HG02610 (cell line): ENCODE measurements at regions not wholly inside any gene's neighbourhood (a gene's known extent, or its start where the extent isn't known, plus 50 kb on each side); places are given as distances from the start of the nearest gene placed in this dataset.
"Not testable (repeated sequence)": the region's sequence is repeated elsewhere in the genome, so short reads cannot be mapped to it uniquely, and the experiment has no call there.

Source experiments
- ATAC-seq: cut with Tn5 transposase; IDR thresholded peaks from one replicate; pipeline ENCODE4 v1.9.1; 2021; ENCODE audit warnings: mild to moderate bottlenecking, moderate library complexity; ENCODE audit not compliant: unreplicated experiment

DNA sequence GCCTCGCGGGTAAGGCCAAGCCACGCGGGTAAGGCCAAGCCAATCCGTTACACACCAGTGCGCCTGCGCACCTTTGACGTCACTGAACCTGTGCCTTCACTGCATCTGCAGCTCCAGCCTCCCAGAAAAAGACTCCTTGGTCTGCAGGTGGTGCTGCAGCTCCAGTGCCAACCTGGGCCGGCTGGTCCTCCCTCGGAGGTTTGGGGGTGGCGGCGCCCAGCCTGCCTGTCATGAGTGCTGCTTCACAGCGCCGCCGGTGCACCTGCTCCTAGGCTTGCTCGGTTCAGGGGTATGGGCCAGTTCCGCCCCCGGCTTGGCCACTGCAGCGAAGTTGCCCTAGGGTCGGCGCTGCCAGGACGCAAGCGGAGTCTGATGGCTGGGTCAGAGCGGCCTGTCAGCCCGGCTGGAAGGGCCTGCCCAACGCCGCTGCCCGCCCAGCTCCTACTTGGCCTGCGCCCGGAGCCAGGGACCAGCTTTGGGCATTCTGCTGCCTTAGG is 146.6 kb downstream of the USP22 start:
- ATAC-seq: no peak

DNA sequence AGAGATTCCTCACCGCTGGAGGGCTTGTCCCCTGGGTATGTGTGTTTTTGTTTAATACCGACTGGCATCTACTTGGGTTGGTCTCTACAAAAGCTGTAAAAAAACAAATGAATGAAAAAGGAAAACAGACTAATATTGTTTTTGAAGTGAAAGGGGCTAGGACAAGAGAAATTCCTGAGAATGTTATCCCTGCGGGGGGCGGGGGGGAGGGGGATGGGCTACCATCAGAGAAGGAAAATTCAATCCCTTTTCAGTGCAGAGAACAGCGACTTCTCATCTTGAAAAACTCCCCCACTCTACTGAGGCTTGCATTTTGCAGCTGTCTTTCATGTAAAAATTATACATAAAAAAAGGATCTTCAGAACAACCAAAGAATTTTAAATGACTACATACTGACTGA is 144.1 kb downstream of the USP22 start:
- not testable (repeated sequence) for ATAC-seq

DNA sequence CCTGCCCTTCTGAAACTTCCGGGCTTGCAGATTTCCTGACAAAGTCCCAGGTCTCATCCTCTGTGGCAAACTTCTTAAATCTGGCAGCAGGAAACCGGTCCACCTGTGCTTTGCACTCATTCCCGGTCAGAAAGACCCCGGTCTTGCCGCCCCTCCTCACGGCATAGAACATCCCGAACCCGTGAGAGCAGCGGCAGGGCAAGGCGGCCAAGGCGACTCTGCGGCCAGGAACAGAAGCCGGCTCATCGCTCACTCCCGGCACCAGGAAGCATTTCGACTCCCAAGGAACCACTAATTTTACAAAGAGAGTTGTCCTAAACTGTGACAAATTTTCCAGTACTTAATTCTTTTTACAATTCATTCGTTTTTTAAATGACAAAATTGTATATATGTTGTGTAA is 140.3 kb downstream of the USP22 start:
- ATAC-seq: not testable (repeated sequence)

DNA sequence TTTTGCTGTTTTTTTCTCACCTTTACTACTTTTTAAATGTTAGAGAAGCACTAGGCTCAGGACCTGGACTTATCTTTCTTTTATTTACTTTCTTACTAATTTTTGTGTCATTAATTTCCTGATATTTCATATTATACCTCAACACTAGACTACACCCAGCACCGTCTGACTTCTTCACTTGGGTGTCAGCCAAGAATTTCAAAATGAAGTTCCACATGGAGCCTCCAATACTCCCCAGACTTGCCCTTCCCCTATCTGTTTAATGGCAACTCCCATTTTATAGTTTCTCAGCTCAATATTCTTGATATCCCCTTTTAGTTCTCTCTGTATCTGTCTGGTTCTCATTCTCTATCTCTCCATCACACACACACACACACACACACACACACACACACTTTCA is 139.3 kb downstream of the USP22 start:
- ATAC-seq: not testable (repeated sequence)

DNA sequence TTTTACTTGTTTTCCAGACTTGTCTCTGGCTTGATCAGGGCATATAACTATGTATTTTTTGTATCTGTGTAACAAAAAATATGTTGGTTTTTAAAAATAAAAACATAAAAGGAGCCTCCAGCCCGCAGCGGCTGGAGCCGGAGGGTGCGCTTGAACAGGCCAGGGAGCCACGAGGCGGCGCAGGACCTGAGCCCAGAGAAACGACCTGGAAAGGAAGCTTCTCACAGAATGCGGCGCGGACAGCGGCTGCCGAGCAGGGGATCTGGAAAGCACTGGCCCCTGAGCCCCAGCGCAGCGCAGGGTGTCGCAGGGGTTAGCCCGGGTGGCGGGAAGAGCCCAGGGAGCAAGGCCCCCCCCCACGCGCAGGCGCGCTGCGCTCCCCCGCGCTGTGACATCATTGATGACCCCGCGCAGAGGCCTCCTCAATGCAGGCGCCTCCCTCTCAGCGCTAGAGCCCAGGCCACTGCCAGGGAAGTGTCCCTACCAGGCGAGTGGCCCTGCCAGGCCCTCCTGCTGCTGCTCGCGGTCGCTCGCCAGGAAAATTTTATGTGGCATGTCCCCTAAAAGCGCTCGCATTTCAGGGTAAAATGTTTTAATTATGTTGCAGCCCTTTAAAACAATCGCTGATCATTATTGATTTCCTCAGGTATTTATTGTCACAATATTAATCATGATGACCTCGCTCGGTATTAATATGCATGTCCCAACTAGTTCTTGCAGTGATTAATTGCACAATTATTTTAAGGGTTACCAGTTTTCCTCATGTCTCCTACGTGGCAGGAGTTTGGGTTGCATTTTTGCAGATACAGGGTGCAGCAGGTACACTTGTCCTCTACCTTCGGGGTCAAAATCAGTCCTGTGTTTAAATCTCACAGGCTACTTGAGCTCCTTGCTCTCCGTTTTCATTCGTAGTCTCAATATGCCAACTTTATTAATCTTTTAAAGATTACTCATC is 134.2 kb downstream of the USP22 start:
- ATAC-seq: peak; percentile 68

DNA sequence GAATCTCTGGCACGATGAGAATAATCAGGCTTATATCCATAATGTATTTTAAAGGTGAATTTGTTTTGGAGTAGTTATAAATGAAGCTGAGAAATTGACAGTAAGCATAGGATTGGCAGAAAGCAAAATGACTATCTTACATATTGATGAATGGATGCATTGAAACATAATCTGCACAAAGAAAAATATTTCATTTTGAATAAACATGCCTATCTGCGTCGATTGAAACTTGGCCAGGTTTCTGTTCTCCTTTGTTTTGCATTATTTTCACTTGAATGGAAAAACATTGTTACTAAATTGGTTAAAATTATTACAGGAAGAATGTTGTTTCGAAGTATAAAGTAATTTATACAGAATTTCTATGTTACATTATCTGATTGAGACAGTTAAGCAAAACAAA is 128.2 kb downstream of the USP22 start:
- ATAC-seq: no peak

DNA sequence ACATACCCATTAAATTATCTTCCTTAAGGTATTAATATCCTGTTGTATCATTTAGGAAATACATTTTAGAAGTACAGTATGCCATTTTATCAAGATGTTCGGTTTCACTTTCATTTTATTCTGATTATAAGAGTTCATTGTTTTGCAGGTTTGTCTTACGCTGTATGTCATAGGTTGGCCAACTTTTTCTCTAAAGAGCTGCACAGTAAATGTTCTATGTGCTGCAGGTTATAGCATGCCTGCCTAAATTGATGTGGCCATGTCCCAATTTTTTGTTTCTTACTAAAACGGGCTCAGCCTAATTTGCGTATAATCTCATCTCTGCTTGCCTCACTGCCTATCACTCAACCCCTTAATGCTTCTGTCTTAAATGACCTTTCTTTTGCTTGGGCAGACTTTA is 126.4 kb downstream of the USP22 start:
- ATAC-seq: no peak

DNA sequence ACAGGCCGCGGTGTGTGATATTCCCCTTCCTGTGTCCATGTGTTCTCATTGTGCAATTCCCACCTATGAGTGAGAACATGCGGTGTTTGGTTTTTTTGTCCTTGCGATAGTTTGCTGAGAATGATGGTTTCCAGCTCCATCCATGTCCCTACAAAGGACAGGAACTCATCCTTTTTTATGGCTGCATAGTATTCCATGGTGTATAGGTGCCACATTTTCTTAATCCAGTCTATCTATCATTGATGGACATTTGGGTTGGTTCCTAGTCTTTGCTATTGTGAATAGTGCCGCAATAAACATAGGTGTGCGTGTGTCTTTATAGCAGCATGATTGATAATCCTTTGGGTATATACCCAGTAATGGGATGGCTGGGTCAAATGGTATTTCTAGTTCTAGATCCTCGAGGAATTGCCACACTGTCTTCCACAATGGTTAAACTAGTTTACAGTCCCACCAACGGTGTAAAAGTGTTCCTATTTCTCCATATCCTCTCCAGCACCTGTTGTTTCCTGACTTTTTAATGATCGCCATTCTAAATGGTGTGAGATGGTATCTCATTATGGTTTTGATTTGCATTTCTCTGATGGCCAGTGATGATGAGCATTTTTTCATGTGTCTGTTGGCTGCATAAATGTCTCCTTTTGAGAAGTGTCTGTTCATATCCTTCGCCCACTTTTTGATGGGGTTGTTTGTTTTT is 125.1 kb downstream of the USP22 start:
- not testable (repeated sequence) for ATAC-seq

DNA sequence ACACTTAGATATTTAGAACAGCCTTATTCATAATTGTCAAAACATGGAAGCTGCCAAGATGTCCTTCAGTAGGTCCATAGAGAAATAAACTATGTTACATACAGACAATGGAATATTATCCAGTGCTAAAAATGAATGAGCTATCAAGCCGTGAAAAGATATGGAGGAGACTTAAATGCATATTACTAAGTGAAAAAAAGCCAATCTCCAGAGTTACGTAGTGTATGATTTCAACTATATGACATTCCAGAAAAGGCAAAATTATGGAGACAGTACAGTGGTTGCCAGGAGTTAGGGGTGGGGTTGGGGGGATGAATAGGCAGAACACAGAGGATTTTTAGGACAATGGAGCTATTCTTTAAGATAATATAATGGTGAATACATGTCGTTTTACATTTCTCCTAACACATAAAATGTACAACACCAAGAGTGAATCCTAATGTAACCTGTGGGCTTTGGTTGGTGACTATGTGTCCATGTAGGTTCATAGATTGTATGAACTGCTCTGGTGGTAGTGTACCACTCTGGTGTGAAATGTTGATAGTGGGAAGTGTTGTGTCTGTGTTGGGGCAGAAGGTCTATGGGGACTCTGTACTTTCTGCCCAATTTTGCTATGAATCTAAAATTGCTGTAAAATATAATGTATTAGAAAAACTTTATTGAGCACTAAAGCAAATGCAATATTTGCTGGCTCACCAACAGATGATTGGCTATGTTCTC is 122.6 kb downstream of the USP22 start:
- no peak for ATAC-seq

DNA sequence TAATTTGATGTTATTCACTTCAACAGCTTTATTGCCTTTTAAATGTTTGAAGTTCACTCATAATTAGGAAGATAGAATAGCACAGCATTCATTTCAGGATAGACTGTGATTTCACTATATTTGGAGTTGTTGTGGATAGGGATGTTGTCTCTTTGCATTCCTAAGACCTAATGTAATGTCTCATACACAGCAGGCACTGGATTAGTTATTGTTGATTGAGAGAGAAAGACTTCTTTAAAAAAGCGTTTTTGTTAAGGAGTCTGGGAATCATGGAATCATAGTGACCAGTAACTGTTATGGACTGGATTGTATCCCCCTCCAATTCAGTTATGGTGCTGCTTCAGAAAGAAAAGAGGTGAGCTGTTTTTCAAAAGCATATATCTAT is 122.0 kb downstream of the USP22 start:
- ATAC-seq: no peak

DNA sequence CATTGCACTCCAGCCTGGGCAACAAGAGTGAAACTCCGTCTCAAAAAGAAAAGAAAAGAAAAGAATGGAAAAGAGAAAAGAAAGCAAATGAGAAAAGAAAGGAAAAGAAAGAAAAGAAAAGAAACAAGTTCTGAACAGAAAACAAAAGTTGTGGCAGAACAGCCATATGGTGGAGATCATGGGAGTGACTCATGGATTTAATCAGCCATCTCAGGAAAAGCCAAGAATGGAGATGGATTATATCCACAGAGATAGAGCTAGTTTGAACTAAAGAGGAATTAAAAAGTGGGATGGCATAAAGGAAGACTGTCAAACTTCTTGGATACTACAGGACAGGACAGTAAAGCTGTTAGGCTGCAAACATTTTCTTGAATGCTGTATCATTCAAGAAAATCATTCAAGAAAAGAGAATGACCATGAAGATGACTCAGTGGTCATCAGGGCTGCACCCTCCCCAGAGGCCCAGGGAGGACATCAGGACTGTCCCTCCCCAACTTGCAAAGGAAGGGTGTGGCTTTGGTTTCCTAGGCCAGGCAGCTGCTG is 120.6 kb downstream of the USP22 start:
- ATAC-seq: no peak

DNA sequence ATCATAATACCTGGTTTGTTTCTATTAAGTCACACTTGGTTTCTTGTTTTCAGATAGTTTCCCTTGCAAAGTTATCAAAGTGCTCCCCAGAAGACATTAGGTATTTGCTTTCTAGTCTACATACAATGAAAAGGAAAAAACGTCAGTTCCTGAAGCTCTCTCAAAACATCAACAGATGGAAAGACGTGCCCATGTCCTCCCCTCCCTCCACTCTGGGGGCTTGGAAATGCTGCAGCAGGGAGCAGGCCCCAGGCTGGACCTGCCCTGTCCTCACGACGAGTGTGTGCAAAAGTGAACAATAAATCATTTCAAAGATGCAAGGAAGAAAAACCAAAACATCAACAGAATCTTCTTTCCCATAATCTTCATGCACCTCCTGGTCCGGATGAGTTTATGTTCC is 118.5 kb downstream of the USP22 start:
- no peak for ATAC-seq

DNA sequence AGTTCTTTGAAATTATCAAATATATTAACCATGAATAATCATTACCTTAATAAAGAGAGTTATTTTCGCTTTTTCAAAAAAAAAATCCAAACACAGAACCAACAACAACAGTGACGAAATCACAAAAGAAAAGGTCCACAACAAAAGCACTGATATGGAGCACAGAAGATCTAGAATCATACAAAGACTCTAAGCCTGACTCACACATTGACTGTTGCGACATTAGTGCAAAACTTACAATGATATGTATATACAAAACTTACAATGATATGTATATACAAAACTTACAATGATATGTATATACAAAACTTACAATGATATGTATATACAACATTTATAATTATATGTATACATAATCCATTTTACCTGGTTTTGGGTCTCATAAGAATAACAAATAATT is 117.7 kb downstream of the USP22 start:
- ATAC-seq: no peak

DNA sequence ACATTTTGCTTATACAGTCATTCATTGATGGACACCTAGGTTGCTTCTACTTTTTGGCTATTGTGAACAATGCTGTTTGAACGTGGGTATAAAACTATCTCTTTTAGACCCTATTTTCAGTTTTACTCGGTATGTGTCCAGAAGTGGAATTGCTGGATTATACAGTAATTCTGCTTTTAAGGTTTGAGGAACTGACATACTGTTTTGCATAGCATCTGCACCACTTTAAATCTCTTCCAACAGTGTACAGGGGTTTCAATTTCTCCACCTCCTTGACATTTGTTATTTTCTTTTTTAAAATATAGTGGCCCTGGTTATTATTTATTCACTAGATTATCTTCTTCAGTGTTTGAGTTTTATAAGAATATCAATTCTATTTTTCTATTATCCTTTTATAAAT is 116.9 kb downstream of the USP22 start:
- no peak for ATAC-seq

DNA sequence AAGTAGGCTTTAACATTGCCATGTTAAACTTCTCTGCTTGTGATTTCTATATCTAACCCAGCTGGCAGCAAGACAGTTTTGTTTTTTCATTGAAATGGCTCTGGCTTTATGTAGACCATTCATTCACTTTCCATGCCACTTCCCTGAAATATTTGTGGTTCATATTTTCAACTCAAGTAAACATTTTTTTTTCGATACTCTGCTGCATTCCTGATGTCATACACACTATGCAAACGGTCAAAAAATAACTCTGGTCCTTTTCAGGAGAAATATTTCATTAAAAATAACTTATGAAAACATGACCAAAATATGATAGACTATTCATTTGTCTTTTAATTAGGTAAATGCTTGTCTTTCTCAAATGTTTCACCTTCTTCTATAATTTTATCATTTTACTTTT is 116.3 kb downstream of the USP22 start:
- ATAC-seq: no peak

DNA sequence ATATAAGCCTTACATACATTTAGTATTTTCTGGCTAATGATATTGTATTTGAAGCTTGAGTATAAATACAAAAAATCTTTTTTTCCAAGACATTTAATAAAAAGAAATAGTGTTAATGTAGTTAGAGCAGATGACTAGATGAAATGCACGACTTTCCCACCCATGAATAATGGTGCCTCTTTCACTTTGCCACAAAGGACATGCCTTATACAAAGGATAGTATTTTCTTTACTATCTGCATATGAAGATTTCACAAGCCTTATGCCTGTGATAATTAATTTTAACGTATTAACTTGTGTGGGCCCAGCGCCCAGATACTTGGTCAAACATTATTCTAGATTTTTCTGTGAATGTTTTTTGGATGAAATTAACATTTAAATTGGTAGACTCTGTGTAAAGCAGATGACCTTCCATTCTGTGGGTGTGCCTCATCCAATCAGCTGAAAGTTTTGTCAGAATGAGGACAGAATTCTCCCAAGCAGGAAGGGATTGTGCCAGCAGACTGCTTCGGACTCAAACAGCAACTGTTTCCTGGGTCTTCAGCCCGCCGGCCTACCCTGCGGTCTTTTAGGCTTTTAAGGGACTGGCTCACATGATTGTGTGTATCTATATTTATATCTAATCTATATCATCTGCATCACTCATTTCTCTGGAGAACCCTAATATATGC is 115.4 kb downstream of the USP22 start:
- no peak for ATAC-seq

DNA sequence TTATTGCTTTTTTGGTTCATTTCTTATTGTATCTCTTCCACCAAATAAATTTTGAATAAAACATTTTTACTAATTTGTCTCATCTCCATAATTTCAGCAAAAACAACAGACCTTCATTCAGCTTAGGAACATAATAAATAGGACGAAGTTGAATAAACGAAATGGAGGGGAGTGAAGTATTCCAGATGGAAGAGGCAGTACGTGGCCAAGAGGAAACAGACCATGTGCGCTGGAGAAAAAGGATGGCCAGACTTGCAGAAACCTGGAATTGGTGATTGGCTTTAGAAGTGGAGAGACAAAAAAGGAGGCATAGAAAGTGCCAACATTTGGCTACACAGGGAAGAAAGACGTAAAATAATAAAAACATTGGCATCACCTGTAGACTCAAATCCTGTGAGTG is 113.5 kb downstream of the USP22 start:
- no peak for ATAC-seq

DNA sequence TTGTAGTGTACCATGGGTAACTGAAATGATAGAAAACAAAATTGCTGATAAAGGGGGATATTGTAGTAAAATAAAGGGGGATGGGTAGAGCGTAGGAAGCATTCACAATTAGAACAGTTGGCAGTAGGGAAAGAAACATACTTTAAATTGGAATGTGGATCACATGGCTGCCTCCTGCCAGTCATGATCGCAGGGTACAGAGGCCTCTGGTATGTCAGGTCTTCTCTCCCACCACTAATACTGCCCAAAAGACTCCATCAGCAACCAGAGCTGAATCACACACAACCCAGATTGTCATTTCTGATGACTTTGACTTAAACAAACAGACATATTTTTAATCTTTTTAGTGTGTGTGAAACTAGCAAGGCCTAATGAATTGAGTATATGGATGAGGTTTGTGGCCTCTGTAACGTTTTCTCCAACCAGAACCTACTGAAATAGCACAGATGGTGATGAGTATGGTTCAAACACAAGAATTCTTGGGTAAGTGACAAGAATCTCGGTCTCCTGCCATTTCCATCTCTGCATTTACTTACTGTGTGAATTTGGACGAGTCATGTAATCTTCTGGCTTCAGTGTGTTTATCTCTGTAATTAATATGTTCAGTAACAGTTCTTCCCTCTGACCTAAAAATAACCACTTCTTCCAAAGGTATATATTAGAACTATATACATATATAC is 112.6 kb downstream of the USP22 start:
- ATAC-seq: no peak

DNA sequence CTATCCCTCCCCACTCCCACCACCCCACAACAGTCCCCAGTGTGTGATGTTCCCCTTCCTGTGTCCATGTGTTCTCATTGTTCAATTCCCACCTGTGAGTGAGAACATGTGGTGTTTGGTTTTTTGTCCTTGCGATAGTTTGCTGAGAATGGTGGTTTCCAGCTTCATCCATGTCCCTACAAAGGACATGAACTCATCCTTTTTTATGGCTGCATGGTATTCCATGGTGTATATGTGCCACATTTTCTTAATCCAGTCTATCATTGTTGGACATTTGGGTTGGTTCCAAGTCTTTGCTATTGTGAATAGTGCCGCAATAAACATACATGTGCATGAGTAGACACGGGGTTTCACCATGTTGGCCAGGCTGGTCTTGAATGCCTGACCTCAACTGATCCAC is 109.8 kb downstream of the USP22 start:
- not testable (repeated sequence) for ATAC-seq

DNA sequence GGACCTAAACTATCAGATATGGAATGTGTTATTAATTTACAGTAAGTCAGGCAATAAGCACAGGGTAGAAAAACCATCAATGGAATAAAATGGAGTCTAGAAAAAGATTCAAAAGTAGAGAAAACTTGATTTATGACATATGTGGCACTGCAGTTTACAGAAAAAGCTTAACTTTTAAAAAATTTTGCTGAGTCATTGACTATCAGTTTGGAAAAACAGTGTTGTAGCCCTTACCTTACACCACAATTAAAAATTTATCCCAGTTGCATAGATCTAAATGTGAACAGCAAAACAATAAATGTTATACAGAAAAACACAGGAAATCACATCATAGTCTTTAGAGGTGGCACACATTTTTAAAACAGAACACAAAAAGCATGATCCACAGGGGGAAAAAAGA is 108.5 kb downstream of the USP22 start:
- ATAC-seq: no peak
